ENCODE measurements at regions not wholly inside any gene's neighbourhood (a gene's known extent, or its start where the extent isn't known, plus 50 kb on each side); places are given as distances from the start of the nearest gene placed in this dataset.

- Histone ChIP-seq H3K27me3 (ENCODE audit: insufficient read depth, low read length) (no peaks in the 10 kb centered on the region), H2AFZ (ENCODE audit: low read depth, low read length) (no peak overlapping the region), H3K4me3 (ENCODE audit: insufficient read depth, low read depth, low read length) (no peak overlapping the region), H3K36me3 (ENCODE audit: insufficient read depth, low read length) (no peaks in the 10 kb centered on the region), H3K79me2 (ENCODE audit: insufficient read depth, low read length) (no peaks in the 10 kb centered on the region), H3K9ac (ENCODE audit: low read length) (no peak overlapping the region), H3K4me2 (ENCODE audit: low read length) (no peak overlapping the region), H3K9me3 (ENCODE audit: insufficient read depth, low read depth, low read length) (no peaks in the 10 kb centered on the region), H3K4me1 (ENCODE audit: insufficient read depth, low read length) (no peaks in the 10 kb centered on the region), H4K20me1 (ENCODE audit: insufficient read depth, low read length) (no peaks in the 10 kb centered on the region), H3K27ac (ENCODE audit: low read depth, low read length) (no peak overlapping the region)
- no peaks in the 10 kb centered on the region for H3K36me3 Mint-ChIP-seq (ENCODE audit: low read depth, unreplicated experiment)
- DNase-seq (ENCODE audit: low read depth) (no peak), FAIRE-seq (no peak)
- H3K9me3 Mint-ChIP-seq (ENCODE audit: unreplicated experiment): no peaks in the 10 kb centered on the region
- no peak for TF ChIP-seq EZH2 (IDR thresholded peaks at IDR 0.05; ENCODE audit: insufficient read depth, low read length)
- no peak for TF ChIP-seq CTCF (IDR thresholded peaks at IDR 0.05; ENCODE audit: insufficient read depth, low read depth, low read length)
- no peak overlapping the region for H3K27ac Mint-ChIP-seq (ENCODE audit: unreplicated experiment)
- no peak overlapping the region for H3K4me3 Mint-ChIP-seq (ENCODE audit: unreplicated experiment)
- no peaks in the 10 kb centered on the region for H3K27me3 Mint-ChIP-seq (ENCODE audit: low read depth, unreplicated experiment)
- peaks cover 9% of the 10 kb centered on the region for H3K4me1 Mint-ChIP-seq (ENCODE audit: low read depth, unreplicated experiment)
These were observed 482.5 kb downstream of the FLRT2 start for GRCh38 chr14:86012461-86012860.

GRCh38 chr14:86003998-86004397, 474.1 kb downstream of the FLRT2 start:
- no peak overlapping the region for H3K9ac ChIP-seq (ENCODE audit: low read length)
- Mint-ChIP-seq H3K27me3 (ENCODE audit: low read depth, unreplicated experiment) (no peaks in the 10 kb centered on the region), H3K9me3 (ENCODE audit: unreplicated experiment) (no peaks in the 10 kb centered on the region), H3K36me3 (ENCODE audit: low read depth, unreplicated experiment) (no peaks in the 10 kb centered on the region), H3K4me1 (ENCODE audit: low read depth, unreplicated experiment) (peaks cover 25% of the 10 kb centered on the region), H3K27ac (ENCODE audit: unreplicated experiment) (no peak overlapping the region), H3K4me3 (ENCODE audit: unreplicated experiment) (no peak overlapping the region)
- H3K4me1 ChIP-seq (ENCODE audit: insufficient read depth, low read length): no peaks in the 10 kb centered on the region
- TF ChIP-seq EZH2 (IDR thresholded peaks at IDR 0.05; ENCODE audit: insufficient read depth, low read length) (no peak), CTCF (IDR thresholded peaks at IDR 0.05; ENCODE audit: insufficient read depth, low read depth, low read length) (no peak)
- no peak overlapping the region for H3K27ac ChIP-seq (ENCODE audit: low read depth, low read length)
- H2AFZ ChIP-seq (ENCODE audit: low read depth, low read length): no peak overlapping the region
- FAIRE-seq: no peak
- H3K4me2 ChIP-seq (ENCODE audit: low read length): no peak overlapping the region
- no peaks in the 10 kb centered on the region for H3K79me2 ChIP-seq (ENCODE audit: insufficient read depth, low read length)
- peak; percentile 61 for DNase-seq (ENCODE audit: low read depth)
- H4K20me1 ChIP-seq (ENCODE audit: insufficient read depth, low read length): no peaks in the 10 kb centered on the region
- no peak overlapping the region for H3K4me3 ChIP-seq (ENCODE audit: insufficient read depth, low read depth, low read length)
- H3K36me3 ChIP-seq (ENCODE audit: insufficient read depth, low read length): no peaks in the 10 kb centered on the region
- H3K9me3 ChIP-seq (ENCODE audit: insufficient read depth, low read depth, low read length): no peaks in the 10 kb centered on the region
- H3K27me3 ChIP-seq (ENCODE audit: insufficient read depth, low read length): no peaks in the 10 kb centered on the region

DNA sequence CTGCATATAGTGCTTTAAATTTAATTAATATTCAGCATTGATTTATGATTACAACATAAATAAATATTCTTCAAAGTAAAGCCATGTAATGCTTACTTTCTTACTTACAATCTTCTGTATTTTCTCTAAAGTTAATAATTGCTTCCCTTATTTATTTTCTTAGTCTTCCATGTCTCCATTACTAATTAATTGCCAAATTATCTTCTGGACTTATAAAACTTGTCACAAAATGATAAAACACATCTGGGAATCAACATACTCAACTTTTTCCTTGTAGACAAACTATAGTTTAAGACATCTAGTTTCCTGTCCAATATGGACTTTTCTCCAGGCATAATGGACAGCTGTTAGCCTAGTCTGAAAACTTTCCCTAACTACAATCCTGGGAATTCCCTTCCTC, 466.6 kb downstream of the FLRT2 start:
- H3K36me3 Mint-ChIP-seq (ENCODE audit: low read depth, unreplicated experiment): no peaks in the 10 kb centered on the region
- FAIRE-seq: no peak
- Histone ChIP-seq H3K27me3 (ENCODE audit: insufficient read depth, low read length) (no peaks in the 10 kb centered on the region), H2AFZ (ENCODE audit: low read depth, low read length) (no peak overlapping the region), H3K27ac (ENCODE audit: low read depth, low read length) (no peak overlapping the region), H4K20me1 (ENCODE audit: insufficient read depth, low read length) (no peaks in the 10 kb centered on the region), H3K79me2 (ENCODE audit: insufficient read depth, low read length) (no peaks in the 10 kb centered on the region), H3K4me3 (ENCODE audit: insufficient read depth, low read depth, low read length) (no peak overlapping the region), H3K9me3 (ENCODE audit: insufficient read depth, low read depth, low read length) (no peaks in the 10 kb centered on the region), H3K9ac (ENCODE audit: low read length) (no peak overlapping the region), H3K4me1 (ENCODE audit: insufficient read depth, low read length) (no peaks in the 10 kb centered on the region), H3K4me2 (ENCODE audit: low read length) (no peak overlapping the region), H3K36me3 (ENCODE audit: insufficient read depth, low read length) (no peaks in the 10 kb centered on the region)
- no peaks in the 10 kb centered on the region for H3K27me3 Mint-ChIP-seq (ENCODE audit: low read depth, unreplicated experiment)
- no peak overlapping the region for H3K27ac Mint-ChIP-seq (ENCODE audit: unreplicated experiment)
- DNase-seq (ENCODE audit: low read depth): no peak
- no peaks in the 10 kb centered on the region for H3K9me3 Mint-ChIP-seq (ENCODE audit: unreplicated experiment)
- H3K4me1 Mint-ChIP-seq (ENCODE audit: low read depth, unreplicated experiment): no peaks in the 10 kb centered on the region
- TF ChIP-seq CTCF (IDR thresholded peaks at IDR 0.05; ENCODE audit: insufficient read depth, low read depth, low read length) (no peak), EZH2 (IDR thresholded peaks at IDR 0.05; ENCODE audit: insufficient read depth, low read length) (no peak)
- no peak overlapping the region for H3K4me3 Mint-ChIP-seq (ENCODE audit: unreplicated experiment)
